ENCODE measurements at regions not wholly inside any gene's neighbourhood (a gene's known extent, or its start where the extent isn't known, plus 50 kb on each side); places are given as distances from the start of the nearest gene placed in this dataset.

DNA sequence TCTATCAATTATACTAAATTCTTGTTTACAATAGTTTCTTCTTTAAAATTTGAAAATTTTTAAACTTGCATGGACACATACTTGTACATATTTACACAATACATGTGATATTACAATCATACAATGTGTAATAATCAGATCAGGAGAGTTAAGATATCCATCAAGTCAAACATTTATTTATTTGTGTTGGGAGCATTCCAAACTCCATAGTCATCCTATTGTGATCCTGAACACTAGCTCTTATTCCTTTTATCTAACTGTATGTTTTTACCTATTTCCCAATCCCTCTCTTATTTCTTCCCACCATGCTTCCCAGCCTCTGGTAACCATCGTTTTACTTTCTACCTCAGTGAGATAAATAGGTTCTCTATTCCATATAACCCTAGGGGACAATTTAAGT is 1219.2 kb downstream of the ZPLD1 start:
- no peak for ATAC-seq

DNA sequence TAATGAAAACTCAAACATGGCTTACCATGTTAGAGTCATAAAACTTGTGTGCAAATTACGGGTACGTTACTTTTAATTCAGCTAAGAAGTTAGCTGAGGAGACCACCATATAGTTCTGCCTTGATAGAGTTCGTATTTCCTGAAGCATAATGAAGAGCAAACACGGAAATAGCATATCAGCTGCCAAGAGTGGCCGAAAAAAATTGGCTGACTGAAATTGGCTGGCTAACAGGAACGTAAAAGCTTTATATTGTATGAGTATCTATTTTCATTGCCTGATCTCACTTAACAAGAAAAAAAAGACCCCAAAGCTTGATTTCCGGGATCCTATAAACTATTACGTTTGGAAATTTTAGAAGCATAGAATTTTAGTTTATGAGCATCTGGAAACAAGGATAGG is 1222.9 kb downstream of the ZPLD1 start:
- TF ChIP-seq, protein P1, sequence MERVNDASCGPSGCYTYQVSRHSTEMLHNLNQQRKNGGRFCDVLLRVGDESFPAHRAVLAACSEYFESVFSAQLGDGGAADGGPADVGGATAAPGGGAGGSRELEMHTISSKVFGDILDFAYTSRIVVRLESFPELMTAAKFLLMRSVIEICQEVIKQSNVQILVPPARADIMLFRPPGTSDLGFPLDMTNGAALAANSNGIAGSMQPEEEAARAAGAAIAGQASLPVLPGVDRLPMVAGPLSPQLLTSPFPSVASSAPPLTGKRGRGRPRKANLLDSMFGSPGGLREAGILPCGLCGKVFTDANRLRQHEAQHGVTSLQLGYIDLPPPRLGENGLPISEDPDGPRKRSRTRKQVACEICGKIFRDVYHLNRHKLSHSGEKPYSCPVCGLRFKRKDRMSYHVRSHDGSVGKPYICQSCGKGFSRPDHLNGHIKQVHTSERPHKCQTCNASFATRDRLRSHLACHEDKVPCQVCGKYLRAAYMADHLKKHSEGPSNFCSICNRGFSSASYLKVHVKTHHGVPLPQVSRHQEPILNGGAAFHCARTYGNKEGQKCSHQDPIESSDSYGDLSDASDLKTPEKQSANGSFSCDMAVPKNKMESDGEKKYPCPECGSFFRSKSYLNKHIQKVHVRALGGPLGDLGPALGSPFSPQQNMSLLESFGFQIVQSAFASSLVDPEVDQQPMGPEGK (CRISPR knock-in tag; IDR thresholded peaks at IDR 0.05; ENCODE audit: borderline replicate concordance): no peak
- TF ChIP-seq ZC3H10 (CRISPR knock-in tag; IDR thresholded peaks at IDR 0.05): no peak
- TF ChIP-seq GLIS3 (CRISPR knock-in tag; IDR thresholded peaks at IDR 0.05): no peak
- TF ChIP-seq, protein P2, sequence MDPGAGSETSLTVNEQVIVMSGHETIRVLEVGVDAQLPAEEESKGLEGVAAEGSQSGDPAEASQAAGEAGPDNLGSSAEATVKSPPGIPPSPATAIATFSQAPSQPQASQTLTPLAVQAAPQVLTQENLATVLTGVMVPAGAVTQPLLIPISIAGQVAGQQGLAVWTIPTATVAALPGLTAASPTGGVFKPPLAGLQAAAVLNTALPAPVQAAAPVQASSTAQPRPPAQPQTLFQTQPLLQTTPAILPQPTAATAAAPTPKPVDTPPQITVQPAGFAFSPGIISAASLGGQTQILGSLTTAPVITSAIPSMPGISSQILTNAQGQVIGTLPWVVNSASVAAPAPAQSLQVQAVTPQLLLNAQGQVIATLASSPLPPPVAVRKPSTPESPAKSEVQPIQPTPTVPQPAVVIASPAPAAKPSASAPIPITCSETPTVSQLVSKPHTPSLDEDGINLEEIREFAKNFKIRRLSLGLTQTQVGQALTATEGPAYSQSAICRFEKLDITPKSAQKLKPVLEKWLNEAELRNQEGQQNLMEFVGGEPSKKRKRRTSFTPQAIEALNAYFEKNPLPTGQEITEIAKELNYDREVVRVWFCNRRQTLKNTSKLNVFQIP (CRISPR knock-in tag; IDR thresholded peaks at IDR 0.05; ENCODE audit: borderline replicate concordance, low read depth): no peak
- TF ChIP-seq ZNF8 (CRISPR knock-in tag; IDR thresholded peaks at IDR 0.05): no peak
- TF ChIP-seq ZNF70 (CRISPR knock-in tag; IDR thresholded peaks at IDR 0.05): no peak
- no peak for TF ChIP-seq TCF4 (CRISPR knock-in tag; IDR thresholded peaks at IDR 0.05; ENCODE audit: borderline replicate concordance)
- TF ChIP-seq, protein P3, sequence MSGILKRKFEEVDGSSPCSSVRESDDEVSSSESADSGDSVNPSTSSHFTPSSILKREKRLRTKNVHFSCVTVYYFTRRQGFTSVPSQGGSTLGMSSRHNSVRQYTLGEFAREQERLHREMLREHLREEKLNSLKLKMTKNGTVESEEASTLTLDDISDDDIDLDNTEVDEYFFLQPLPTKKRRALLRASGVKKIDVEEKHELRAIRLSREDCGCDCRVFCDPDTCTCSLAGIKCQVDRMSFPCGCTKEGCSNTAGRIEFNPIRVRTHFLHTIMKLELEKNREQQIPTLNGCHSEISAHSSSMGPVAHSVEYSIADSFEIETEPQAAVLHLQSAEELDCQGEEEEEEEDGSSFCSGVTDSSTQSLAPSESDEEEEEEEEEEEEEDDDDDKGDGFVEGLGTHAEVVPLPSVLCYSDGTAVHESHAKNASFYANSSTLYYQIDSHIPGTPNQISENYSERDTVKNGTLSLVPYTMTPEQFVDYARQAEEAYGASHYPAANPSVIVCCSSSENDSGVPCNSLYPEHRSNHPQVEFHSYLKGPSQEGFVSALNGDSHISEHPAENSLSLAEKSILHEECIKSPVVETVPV (CRISPR knock-in tag; IDR thresholded peaks at IDR 0.05): no peak
- TF ChIP-seq ZFP3 (CRISPR knock-in tag; IDR thresholded peaks at IDR 0.05): no peak
- no peak for TF ChIP-seq ISL1 (CRISPR knock-in tag; IDR thresholded peaks at IDR 0.05)
- no peak for TF ChIP-seq ZFP30 (CRISPR knock-in tag; IDR thresholded peaks at IDR 0.05)
- TF ChIP-seq ARNTL (CRISPR knock-in tag; IDR thresholded peaks at IDR 0.05; ENCODE audit: borderline replicate concordance, low read depth): no peak
- TF ChIP-seq TOX (CRISPR knock-in tag; IDR thresholded peaks at IDR 0.05; ENCODE audit: borderline replicate concordance): no peak
- TF ChIP-seq, protein P4, sequence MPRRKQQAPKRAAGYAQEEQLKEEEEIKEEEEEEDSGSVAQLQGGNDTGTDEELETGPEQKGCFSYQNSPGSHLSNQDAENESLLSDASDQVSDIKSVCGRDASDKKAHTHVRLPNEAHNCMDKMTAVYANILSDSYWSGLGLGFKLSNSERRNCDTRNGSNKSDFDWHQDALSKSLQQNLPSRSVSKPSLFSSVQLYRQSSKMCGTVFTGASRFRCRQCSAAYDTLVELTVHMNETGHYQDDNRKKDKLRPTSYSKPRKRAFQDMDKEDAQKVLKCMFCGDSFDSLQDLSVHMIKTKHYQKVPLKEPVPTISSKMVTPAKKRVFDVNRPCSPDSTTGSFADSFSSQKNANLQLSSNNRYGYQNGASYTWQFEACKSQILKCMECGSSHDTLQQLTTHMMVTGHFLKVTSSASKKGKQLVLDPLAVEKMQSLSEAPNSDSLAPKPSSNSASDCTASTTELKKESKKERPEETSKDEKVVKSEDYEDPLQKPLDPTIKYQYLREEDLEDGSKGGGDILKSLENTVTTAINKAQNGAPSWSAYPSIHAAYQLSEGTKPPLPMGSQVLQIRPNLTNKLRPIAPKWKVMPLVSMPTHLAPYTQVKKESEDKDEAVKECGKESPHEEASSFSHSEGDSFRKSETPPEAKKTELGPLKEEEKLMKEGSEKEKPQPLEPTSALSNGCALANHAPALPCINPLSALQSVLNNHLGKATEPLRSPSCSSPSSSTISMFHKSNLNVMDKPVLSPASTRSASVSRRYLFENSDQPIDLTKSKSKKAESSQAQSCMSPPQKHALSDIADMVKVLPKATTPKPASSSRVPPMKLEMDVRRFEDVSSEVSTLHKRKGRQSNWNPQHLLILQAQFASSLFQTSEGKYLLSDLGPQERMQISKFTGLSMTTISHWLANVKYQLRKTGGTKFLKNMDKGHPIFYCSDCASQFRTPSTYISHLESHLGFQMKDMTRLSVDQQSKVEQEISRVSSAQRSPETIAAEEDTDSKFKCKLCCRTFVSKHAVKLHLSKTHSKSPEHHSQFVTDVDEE (CRISPR knock-in tag; IDR thresholded peaks at IDR 0.05): no peak
- no peak for ATAC-seq

More for the DNA sequence above, 1219.2 kb downstream of the ZPLD1 start:
- TF ChIP-seq TOX (CRISPR knock-in tag; IDR thresholded peaks at IDR 0.05; ENCODE audit: borderline replicate concordance): no peak
- TF ChIP-seq, protein P3 (CRISPR knock-in tag; IDR thresholded peaks at IDR 0.05): no peak
- no peak for TF ChIP-seq PPARA (CRISPR knock-in tag; IDR thresholded peaks at IDR 0.05; ENCODE audit: borderline replicate concordance)
- TF ChIP-seq ZNF70 (CRISPR knock-in tag; IDR thresholded peaks at IDR 0.05): no peak
- TF ChIP-seq GLIS3 (CRISPR knock-in tag; IDR thresholded peaks at IDR 0.05): no peak
- TF ChIP-seq ZC3H10 (CRISPR knock-in tag; IDR thresholded peaks at IDR 0.05): no peak
- TF ChIP-seq CSDC2 (CRISPR knock-in tag; IDR thresholded peaks at IDR 0.05): no peak
- no peak for TF ChIP-seq OSR1 (CRISPR knock-in tag; IDR thresholded peaks at IDR 0.05)
- TF ChIP-seq RARB (CRISPR knock-in tag; IDR thresholded peaks at IDR 0.05): no peak
- TF ChIP-seq TCF4 (CRISPR knock-in tag; IDR thresholded peaks at IDR 0.05; ENCODE audit: borderline replicate concordance): no peak
- TF ChIP-seq, protein P4 (CRISPR knock-in tag; IDR thresholded peaks at IDR 0.05): no peak
- TF ChIP-seq ZFP30 (CRISPR knock-in tag; IDR thresholded peaks at IDR 0.05): no peak
- TF ChIP-seq ARNTL (CRISPR knock-in tag; IDR thresholded peaks at IDR 0.05; ENCODE audit: borderline replicate concordance, low read depth): no peak
- TF ChIP-seq ISL1 (CRISPR knock-in tag; IDR thresholded peaks at IDR 0.05): no peak
